ENCODE measurements at regions not wholly inside any gene's neighbourhood (a gene's known extent, or its start where the extent isn't known, plus 50 kb on each side); places are given as distances from the start of the nearest gene placed in this dataset.
A peak's percentile ranks its signal among the peaks of the same experiment; 100 is the strongest.

GRCh38 chr2:163474319-163474744, 261.5 kb downstream of the FIGN start:
- WGBS (ENCODE audit: insufficient coverage, low coverage, low lambda C conversion rate, missing lambda C conversion rate): 15% methylated on average over 4 of the region's 4 CpGs

DNA sequence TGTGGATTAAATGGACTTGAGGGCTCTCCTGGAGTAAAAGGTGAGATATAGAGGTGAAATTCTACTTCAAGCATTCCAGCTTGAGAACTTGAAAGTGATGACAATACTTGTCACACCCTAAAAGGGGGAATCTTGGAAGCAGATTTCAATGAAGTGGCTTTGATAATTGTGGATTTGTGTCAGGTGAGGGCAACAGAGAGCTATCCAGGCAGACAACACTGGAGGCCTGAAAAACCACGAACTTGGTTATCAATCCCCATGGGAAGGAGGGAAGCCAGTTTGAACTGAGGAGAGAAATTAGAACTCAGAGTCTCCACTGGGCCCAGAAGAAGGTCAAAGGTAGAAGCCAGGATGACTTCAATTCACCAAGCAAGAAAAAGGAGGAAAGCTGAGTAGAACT, 263.9 kb downstream of the FIGN start:
- no peaks in the 10 kb centered on the region for H3K4me1 ChIP-seq
- H3K27ac ChIP-seq: no peak overlapping the region
- intact Hi-C loops (cut with DNase I): no loop called here
- TF ChIP-seq CTCF (IDR thresholded peaks at IDR 0.05) (peak; percentile 40 to 51 (median 47)), POLR2A (IDR thresholded peaks at IDR 0.05) (no peak)
- H3K36me3 ChIP-seq: no peaks in the 10 kb centered on the region
- no peak for DNase-seq
- H3K4me3 ChIP-seq: no peak overlapping the region
- peak; percentile 61 to 63 (median 62) for ATAC-seq
- no peaks in the 10 kb centered on the region for H3K27me3 ChIP-seq
- WGBS (ENCODE audit: insufficient coverage, low coverage, low lambda C conversion rate, missing lambda C conversion rate): 0% methylated on average over 1 of the region's 1 CpG
- no peaks in the 10 kb centered on the region for H3K9me3 ChIP-seq

More at GRCh38 chr2:163474319-163474744, 261.5 kb downstream of the FIGN start:
- no peak for ATAC-seq
- no peak for DNase-seq
- Histone ChIP-seq H3K4me3 (no peak overlapping the region), H3K4me1 (no peaks in the 10 kb centered on the region), H3K36me3 (no peaks in the 10 kb centered on the region), H3K27ac (no peak overlapping the region), H3K9me3 (no peaks in the 10 kb centered on the region), H3K27me3 (no peaks in the 10 kb centered on the region)
- intact Hi-C loops (cut with DNase I): no loop called here
- TF ChIP-seq CTCF (IDR thresholded peaks at IDR 0.05) (no peak), POLR2A (IDR thresholded peaks at IDR 0.05) (no peak)

DNA sequence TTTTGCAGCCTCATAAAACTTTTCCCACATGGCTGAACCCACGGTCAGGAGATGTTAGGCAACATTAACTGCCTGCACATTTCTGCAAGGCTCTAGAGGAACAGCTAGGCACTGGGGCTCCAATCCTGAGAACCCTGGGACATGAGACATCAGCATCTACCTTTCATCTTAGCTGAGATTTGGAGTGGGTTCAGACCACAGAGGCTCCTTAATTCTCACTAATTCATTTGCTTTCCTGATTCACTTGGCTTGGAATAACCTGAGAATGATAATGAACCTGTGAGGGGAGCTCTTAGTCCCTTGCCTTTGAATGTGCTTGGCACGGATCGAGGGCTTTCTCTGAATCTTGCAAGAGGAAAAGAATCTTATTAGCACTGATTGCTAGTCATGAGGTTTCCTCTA, 266.2 kb downstream of the FIGN start:
- H3K27me3 ChIP-seq: no peaks in the 10 kb centered on the region
- H3K27ac ChIP-seq: no peak overlapping the region
- H3K9me3 ChIP-seq: no peaks in the 10 kb centered on the region
- no peaks in the 10 kb centered on the region for H3K4me1 ChIP-seq
- TF ChIP-seq CTCF (IDR thresholded peaks at IDR 0.05): no peak
- no peak for TF ChIP-seq POLR2A (IDR thresholded peaks at IDR 0.05)
- no peaks in the 10 kb centered on the region for H3K36me3 ChIP-seq
- intact Hi-C loops (cut with DNase I): no loop called here
- DNase-seq (no peak), ATAC-seq (no peak)
- H3K4me3 ChIP-seq: no peak overlapping the region
- 36% methylated on average over 3 of the region's 3 CpGs for WGBS (ENCODE audit: insufficient coverage, low coverage, low lambda C conversion rate, missing lambda C conversion rate)

GRCh38 chr2:163467251-163467630, 268.6 kb downstream of the FIGN start:
- no peaks in the 10 kb centered on the region for H3K27me3 ChIP-seq
- no peaks in the 10 kb centered on the region for H3K9me3 ChIP-seq
- no peak overlapping the region for H3K4me3 ChIP-seq
- H3K27ac ChIP-seq: no peak overlapping the region
- DNase-seq (no peak), ATAC-seq (no peak)
- intact Hi-C loops (cut with DNase I): no loop called here
- no peaks in the 10 kb centered on the region for H3K36me3 ChIP-seq
- no peak for TF ChIP-seq POLR2A (IDR thresholded peaks at IDR 0.05)
- no peak for TF ChIP-seq CTCF (IDR thresholded peaks at IDR 0.05)
- no peaks in the 10 kb centered on the region for H3K4me1 ChIP-seq
- 90% methylated on average over 9 of the region's 10 CpGs for WGBS (ENCODE audit: insufficient coverage, low coverage, low lambda C conversion rate, missing lambda C conversion rate)
